Suprapubic skin (tissue), 3 donors: ENCODE measurements at regions not wholly inside any gene's neighbourhood (a gene's known extent, or its start where the extent isn't known, plus 50 kb on each side); places are given as distances from the start of the nearest gene placed in this dataset.
"Not testable (repeated sequence)": the region's sequence is repeated elsewhere in the genome, so short reads cannot be mapped to it uniquely, and the experiment has no call there.

Experiments used
- CTCF ChIP-seq, 2 donors: fragments of 200-600 bp in 1 of 2; fragments of 450-650 bp in 1 of 2; sonication (generic) in 1 of 2; IDR thresholded peaks; one replicate each; pipeline ENCODE4 v1.5.1; 2016 to 2019; ENCODE audit warnings: antibody characterized with exemption in 2 of 2, mild to moderate bottlenecking in 1 of 2, moderate library complexity in 1 of 2
- EP300 ChIP-seq: sonication (generic); formaldehyde crosslinking; IDR thresholded peaks from one replicate; pipeline ENCODE4 v1.6.1; 2017; ENCODE audit warnings: antibody characterized with exemption

GRCh38 chr15:21324720-21325460 lies 115.4 kb downstream of the POTEB3 start:
- not testable (repeated sequence) for TF ChIP-seq CTCF (IDR thresholded peaks at IDR 0.05); EP300
